Choroid plexus epithelial cell (primary cell): ENCODE measurements at regions not wholly inside any gene's neighbourhood (a gene's known extent, or its start where the extent isn't known, plus 50 kb on each side); places are given as distances from the start of the nearest gene placed in this dataset.

Source experiments
- DNase-seq: peaks from one replicate; pipeline ENCODE4 v3.0.0-alpha.2; 2010; ENCODE audit warnings: low read depth
- H3K4me3 ChIP-seq: 2 replicates; pipeline ENCODE4 v1.5.1; 2011; ENCODE audit warnings: low read depth, mild to moderate bottlenecking, control low read depth, low read length, moderate library complexity
- TF ChIP-seq, protein P1 (sequence below): conservative IDR thresholded peaks from 2 replicates; pipeline ENCODE4 v1.5.1; 2011; ENCODE audit warnings: low read depth, mild to moderate bottlenecking, control low read depth, inconsistent platforms, low read length, moderate library complexity

- no peak overlapping the region for H3K4me3 ChIP-seq
- DNase-seq = no peak
- TF ChIP-seq, protein P1, sequence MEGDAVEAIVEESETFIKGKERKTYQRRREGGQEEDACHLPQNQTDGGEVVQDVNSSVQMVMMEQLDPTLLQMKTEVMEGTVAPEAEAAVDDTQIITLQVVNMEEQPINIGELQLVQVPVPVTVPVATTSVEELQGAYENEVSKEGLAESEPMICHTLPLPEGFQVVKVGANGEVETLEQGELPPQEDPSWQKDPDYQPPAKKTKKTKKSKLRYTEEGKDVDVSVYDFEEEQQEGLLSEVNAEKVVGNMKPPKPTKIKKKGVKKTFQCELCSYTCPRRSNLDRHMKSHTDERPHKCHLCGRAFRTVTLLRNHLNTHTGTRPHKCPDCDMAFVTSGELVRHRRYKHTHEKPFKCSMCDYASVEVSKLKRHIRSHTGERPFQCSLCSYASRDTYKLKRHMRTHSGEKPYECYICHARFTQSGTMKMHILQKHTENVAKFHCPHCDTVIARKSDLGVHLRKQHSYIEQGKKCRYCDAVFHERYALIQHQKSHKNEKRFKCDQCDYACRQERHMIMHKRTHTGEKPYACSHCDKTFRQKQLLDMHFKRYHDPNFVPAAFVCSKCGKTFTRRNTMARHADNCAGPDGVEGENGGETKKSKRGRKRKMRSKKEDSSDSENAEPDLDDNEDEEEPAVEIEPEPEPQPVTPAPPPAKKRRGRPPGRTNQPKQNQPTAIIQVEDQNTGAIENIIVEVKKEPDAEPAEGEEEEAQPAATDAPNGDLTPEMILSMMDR = no peak
Measured at GRCh38 chr18:55849391-55849790, 261.4 kb upstream of the TCF4 start.

DNA sequence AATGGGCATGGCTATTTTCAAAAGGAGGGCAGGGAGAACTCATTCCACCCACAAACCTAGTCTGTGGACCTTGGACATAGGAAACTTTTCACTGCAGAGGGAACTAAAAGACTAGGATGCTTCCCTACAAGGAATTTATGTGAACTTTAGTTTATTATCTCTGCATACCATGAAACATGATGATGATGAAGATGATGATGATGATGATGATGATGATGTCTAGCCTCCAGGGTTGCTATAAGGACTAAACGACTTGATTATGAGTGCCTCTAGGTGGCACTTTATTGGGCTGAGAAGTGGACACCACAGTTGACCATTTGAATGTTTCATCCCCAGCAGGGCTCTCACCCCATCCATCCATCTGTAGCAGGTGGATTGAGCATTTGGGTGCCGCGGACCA is 260.0 kb upstream of the TCF4 start:
- H3K4me3 ChIP-seq = no peak overlapping the region
- TF ChIP-seq, protein P1 = no peak
- no peak for DNase-seq

- no peak overlapping the region for H3K4me3 ChIP-seq
- no peak for DNase-seq
- TF ChIP-seq, protein P1 = no peak
Measured at GRCh38 chr18:55845221-55845620, 257.2 kb upstream of the TCF4 start.

- TF ChIP-seq, protein P1 = no peak
- DNase-seq = peak; percentile 30
- H3K4me3 ChIP-seq = no peak overlapping the region
Measured at GRCh38 chr18:55844382-55844781, 256.4 kb upstream of the TCF4 start.

DNA sequence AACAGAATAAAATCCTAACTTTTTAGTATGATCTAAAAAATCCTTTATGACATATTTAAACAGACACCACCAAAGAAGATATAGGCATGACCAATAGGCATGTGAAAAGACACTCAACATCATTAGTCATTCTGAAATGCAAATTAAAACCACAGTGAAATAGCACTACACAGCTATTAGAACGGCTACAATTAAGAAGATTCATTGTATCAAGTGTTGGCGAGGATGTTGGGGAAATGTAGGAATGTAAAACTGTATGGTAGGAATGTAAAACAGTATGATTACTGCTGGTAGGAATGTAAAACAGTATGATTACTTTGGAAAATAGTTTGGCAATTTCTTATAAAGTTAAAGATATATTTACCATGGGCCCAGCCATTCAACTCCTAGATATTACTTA is 253.3 kb upstream of the TCF4 start:
- DNase-seq = no peak
- H3K4me3 ChIP-seq = no peak overlapping the region
- TF ChIP-seq, protein P1 = no peak

DNA sequence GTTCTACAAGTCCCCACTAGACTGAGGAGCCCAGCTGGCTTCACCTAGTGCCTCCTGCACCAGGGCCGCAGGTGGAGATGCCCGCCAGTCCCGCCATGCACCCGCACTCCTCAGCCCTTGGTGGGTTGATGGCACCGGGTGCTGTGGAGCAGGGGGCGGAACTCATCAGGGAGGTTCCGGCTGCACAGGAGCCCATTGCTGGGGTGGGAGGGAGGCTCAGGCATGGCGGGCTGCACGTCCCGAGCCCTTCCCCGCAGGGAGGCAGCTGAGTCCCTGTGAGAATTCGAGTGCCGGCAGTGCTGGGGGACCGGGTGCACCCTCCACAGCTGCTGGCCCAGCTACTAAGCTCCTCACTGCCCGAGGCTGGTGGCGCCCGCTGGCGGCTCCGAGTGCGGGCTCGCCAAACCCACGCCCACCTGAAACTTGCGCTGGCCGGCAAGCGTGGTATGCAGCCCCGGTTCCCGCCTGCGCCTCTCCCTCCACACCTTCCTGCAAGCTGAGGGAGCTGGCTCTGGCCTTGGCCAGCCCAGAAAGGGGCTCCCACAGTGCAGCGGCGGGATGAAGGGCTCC is 252.7 kb upstream of the TCF4 start:
- no peak for DNase-seq
- TF ChIP-seq, protein P1 = no peak
- no peak overlapping the region for H3K4me3 ChIP-seq

GRCh38 chr18:55839343-55839742 is 251.4 kb upstream of the TCF4 start:
- TF ChIP-seq, protein P1 = no peak
- H3K4me3 ChIP-seq = no peak overlapping the region
- DNase-seq = peak; percentile 78
